Putamen (tissue), 1 donor: ENCODE measurements at regions not wholly inside any gene's neighbourhood (a gene's known extent, or its start where the extent isn't known, plus 50 kb on each side); places are given as distances from the start of the nearest gene placed in this dataset.

ENCODE experiments used
- DNase-seq: peaks from one replicate; pipeline ENCODE4 v3.0.0-alpha.2; 2016; ENCODE audit warnings: low spot score

GRCh38 chr2:176468457-176469113, 199.3 kb downstream of the MTX2 start:
- no peak for DNase-seq

- no peak for DNase-seq
These were observed 201.5 kb downstream of the MTX2 start for GRCh38 chr2:176470713-176471112.

DNA sequence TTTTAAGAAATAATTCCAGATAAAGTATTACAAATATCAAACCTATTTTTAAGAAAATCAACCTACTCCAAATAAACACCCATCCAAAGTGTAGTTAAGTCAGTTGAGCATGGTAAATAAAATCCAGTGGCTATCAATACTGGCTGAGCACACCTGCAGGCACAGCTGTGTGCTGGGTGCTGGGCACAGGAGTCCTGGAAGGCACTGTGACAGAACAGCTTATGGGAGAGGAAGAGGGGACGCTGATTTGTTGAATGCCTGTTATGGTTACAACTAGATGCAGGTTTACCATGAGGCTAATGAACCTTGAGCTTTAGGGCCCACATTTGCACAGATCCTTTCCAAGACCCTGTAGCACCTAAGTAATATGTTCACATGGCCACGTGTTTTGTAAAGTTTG, 202.7 kb downstream of the MTX2 start:
- no peak for DNase-seq

- DNase-seq = no peak
These were observed 203.9 kb downstream of the MTX2 start for GRCh38 chr2:176473177-176473576.

DNA sequence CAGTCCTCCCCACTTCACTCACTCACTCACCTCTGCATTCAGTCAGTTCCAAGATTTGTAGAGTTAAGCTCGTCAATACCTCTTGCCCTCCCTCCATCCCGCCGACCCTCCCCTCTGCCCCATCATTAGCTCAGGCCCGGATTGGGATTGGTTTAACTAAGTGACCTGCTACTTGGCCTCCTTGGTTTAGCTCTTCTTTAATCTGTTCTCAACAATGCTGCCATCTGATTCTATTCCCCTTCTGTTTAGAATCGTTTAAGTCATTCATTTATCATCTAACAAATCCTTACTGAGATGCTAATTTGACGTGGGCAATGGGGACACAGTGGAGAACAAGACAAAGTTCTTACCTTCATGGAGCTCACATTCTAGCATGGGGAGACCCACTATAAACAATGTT, 204.6 kb downstream of the MTX2 start:
- no peak for DNase-seq

DNA sequence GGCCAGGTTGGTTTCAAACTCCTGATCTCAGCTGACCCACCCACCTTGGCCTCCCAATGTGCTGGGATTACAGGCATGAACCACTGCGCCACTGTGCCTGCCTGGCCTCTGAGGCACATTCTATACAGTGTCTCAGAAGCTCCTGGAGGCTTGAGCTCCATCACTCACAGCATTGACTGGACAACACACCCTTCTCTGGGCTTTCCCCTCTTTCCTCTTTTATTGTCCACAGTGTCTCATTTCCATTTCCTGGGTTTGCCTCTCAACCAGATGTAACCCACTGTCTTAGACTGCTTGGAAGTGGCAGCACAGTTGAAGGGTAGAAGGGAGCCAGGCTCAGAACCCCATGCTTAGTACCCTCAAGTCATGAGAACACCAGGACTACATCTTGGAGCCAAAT, 208.1 kb downstream of the MTX2 start:
- DNase-seq = no peak

DNA sequence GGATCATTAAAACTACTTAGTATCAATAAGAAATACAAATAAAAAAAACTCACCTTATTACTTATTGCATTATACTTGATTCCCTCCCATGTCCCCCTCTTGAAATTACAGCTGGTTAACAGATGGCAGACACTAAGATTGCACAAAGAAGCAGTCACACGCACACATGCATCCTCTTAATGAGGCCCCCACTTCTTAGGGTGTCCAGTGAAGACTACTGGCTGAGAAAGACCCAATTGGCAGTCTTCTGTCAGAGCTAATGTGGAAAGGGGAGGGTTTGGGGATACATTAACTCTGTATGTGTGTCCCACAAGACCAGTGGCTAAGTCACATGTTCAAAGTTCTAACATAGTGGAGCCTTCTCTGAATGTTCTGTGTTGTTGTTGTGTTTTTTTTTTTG, 210.7 kb downstream of the MTX2 start:
- DNase-seq = no peak

DNA sequence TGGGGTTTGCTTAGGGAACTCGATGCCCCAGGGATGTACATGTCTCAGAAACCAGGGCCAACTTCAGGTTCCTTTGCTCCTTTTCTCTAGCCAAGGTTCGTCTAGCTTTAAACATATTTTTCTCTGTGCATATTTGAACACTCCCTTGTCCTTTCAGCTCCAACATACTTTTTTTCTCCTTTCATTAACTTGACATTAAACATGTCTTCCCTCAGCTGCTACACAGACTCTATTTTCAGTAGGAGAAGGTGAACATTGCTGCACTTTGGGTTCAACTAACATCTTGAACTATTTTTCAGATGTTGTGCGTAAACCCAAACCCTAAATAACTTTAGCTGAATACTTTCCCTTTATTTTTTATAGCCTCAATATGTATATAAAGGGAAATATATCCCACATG, 212.9 kb downstream of the MTX2 start:
- DNase-seq = no peak

- DNase-seq = no peak
These were observed 214.2 kb downstream of the MTX2 start for GRCh38 chr2:176483476-176483875.

GRCh38 chr2:176483901-176484568, 214.8 kb downstream of the MTX2 start:
- DNase-seq = no peak

DNA sequence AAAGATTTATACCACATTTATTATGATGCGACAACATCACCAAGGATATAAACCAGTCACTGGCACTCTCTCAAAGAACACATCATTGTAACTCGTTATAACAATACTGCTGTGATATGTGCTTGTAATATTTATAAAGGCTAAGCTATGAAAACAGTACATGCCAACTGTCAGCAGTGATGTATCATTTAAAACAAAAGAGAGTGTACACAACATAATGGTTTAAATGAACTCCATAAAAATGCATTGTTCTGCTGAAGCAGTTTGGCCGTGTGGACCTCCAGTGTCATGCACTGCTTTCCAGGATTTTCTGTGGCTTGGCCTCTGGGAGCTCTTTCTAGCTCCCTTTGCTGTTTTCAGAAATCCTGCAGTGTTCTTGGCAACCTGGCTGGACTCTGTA, 215.6 kb downstream of the MTX2 start:
- no peak for DNase-seq

DNA sequence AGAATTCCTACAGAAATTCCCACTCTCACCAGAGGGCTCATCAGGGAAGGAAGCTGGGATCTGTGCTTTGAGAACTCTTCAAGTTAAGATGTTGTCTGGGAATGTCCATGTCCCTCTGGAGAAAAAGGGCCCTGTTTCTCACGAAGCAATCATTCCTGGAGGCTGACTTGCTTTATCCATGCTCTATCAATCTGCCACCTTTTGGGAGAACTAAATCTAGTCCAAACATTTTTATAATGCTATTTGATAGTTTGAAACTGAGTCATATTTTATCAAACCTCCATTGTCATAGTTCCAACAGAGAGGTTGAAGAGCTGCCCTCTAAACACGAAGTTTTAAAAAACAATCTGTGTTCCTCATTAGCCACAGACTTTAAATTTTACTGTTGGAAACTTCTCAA, 219.2 kb downstream of the MTX2 start:
- DNase-seq = no peak

- DNase-seq = no peak
These were observed 221.0 kb downstream of the MTX2 start for GRCh38 chr2:176490061-176490861.

- DNase-seq = no peak
These were observed 222.1 kb downstream of the MTX2 start for GRCh38 chr2:176491172-176491904.

GRCh38 chr2:176492583-176492982, 223.3 kb downstream of the MTX2 start:
- no peak for DNase-seq

- DNase-seq = no peak
These were observed 224.1 kb downstream of the MTX2 start for GRCh38 chr2:176493226-176493825.

DNA sequence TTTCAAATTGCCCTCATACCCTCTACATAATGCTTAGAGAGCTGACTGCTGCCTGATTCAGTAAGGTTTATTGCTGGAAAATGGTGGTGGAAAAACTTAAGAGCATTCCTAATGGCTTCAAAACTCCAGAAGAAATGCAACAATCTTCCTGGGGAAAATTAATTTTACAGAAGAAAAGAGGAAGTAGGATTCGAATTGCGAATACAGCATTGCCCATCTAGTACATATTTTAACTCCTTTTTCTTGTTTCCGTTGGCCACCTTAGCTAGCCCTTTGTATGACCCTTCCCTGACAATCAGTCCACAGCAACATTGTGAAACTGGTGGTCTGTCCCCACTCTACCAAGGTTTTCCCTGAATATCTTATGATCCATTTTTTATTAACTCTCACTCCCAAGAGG, 224.7 kb downstream of the MTX2 start:
- DNase-seq = no peak

DNA sequence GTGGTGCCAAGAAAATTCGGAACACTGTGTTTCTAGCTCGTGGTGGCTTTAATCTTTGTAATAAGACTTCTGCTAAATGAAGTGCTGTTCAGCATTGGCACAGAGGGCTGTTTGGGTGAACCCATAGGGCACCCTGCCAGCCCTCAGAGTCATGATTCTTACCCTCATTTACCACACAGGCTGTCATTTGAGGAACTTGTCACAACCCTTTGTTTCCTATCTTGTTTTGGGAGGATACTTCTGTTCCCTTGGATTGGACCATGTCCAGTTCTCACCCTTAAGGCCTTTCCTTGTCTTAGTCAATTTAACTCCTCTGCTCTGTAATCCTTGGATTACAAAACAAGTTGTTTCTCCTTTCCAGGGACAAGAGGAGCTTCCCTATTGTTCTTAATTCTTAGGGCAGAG, 225.7 kb downstream of the MTX2 start:
- peak; percentile 15 for DNase-seq

DNA sequence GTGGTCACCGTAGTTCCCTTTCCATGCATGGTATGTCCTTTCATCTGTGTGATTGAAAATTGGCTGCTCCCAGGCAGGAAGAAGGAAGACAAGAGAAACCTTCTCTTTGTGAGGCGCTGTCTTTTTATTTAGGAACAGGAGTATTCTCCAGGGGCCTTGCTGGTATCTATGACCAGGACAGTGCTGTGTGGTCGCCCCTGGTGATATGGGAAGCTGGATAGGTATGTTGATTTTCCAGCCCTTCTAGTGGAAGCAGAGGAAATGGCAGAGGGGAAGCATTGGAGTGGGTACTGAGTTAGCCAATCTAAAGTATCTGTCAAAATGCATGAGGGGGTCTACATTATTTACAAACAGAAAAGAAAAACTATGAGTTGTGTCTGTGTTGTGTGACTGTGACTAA, 226.6 kb downstream of the MTX2 start:
- DNase-seq = no peak

- no peak for DNase-seq
These were observed 227.5 kb downstream of the MTX2 start for GRCh38 chr2:176496761-176497160.

DNA sequence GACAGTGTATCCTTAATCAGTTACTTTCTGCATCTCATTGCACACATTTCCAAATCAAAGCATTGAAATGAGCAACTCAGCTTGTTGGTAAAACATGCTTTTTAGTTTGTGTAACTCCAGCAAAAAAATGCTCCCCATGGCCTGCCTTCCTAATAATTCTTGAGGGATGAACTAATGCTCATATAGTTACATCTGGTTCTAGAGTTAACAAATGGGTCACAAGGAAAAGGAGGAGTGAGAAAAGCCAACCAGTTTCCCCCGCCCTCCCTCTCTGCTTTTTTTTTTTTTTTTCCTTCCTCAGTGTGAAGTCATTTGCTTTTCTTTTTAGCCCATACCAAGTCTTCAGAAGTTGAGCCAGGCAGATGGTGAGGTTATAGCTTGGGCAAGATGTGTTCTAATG, 231.7 kb downstream of the MTX2 start:
- no peak for DNase-seq

GRCh38 chr2:176501617-176502016, 232.4 kb downstream of the MTX2 start:
- no peak for DNase-seq
